ENCODE measurements at regions not wholly inside any gene's neighbourhood (a gene's known extent, or its start where the extent isn't known, plus 50 kb on each side); places are given as distances from the start of the nearest gene placed in this dataset.
A peak's percentile ranks its signal among the peaks of the same experiment; 100 is the strongest.

DNA sequence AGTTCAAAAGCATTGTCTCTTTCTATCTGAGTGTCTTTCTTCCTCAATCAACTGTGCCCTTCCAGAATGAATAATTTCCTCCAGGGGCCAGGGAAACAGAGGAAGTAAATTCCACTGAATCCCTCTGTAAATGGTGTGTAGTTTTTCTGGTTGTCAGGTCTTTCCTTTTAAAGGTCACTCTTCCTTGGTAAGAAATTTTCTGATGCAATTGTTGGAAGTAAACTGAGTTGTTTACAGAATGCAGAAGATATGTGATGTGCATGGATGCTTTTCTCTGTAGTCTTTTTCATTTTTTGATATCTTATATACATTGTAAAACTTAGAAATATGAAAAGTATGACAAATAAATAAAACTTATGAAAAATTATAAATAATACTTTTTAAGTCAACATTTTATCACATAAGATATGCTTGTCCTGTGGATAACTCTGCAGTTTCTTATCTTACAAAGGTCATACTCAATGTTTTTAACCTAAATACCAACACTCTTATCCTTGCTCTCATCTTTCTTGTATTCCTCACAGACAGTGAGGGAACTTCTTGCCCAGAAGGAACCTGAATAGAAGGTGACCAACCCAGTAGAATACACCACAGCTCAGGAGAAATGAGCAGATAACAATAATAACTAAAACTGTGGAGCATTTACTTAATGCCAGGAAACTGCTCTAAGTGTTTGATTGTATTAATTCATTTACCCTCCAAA lies 234.5 kb downstream of the METTL4 start:
- no peak for DNase-seq (ENCODE audit: extremely low read depth, low read depth)
- TF ChIP-seq, protein P1, sequence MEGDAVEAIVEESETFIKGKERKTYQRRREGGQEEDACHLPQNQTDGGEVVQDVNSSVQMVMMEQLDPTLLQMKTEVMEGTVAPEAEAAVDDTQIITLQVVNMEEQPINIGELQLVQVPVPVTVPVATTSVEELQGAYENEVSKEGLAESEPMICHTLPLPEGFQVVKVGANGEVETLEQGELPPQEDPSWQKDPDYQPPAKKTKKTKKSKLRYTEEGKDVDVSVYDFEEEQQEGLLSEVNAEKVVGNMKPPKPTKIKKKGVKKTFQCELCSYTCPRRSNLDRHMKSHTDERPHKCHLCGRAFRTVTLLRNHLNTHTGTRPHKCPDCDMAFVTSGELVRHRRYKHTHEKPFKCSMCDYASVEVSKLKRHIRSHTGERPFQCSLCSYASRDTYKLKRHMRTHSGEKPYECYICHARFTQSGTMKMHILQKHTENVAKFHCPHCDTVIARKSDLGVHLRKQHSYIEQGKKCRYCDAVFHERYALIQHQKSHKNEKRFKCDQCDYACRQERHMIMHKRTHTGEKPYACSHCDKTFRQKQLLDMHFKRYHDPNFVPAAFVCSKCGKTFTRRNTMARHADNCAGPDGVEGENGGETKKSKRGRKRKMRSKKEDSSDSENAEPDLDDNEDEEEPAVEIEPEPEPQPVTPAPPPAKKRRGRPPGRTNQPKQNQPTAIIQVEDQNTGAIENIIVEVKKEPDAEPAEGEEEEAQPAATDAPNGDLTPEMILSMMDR (IDR thresholded peaks at IDR 0.05; ENCODE audit: low read depth, low read length), result no peak

DNA sequence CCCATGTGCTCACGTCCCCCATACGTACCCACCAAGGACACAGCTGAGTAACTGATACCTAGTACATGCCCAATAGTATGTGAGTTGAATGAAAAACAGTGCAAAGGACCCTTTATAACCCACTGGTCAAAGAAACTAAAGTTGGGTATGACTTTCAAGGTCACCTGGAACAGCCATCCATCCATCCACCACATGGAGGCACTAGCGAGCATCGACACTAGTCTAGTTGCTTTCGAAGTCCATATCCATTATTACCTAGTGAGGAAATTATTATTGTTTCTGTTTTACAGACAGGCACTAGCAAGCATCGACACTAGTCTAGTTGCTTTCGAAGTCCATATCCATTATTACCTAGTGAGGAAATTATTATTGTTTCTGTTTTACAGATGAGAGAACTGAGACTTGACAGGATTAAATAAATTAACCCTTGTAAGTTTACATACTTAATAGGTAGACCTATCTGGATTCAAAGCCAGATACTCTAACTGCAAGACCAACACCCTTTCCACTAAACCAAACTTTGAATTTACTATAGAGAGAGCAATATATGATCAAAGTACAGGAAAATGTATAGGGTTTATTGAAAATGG lies 233.7 kb downstream of the METTL4 start:
- TF ChIP-seq, protein P1 (IDR thresholded peaks at IDR 0.05; ENCODE audit: low read depth, low read length), result peak; percentile 19
- DNase-seq (ENCODE audit: extremely low read depth, low read depth), result no peak

DNA sequence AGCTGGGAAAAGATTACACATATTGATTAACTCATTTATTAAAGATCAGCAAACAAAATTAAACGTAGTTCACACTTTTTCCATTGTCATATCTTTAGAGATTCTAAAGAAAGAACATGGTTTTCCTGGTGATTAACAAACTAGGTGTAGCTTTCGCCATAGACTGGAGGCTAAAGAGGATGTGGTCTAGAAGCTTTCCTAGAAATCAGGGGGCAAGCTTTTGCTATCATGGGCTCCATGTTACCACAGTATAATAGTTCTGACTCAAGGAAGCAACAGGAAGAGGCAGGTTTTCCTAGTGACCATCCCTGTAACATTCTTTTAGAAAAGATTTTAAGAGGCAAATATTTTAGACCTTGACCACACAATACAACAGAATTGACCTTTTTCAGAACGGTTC lies 232.7 kb downstream of the METTL4 start:
- TF ChIP-seq, protein P1 (IDR thresholded peaks at IDR 0.05; ENCODE audit: low read depth, low read length), result no peak

DNA sequence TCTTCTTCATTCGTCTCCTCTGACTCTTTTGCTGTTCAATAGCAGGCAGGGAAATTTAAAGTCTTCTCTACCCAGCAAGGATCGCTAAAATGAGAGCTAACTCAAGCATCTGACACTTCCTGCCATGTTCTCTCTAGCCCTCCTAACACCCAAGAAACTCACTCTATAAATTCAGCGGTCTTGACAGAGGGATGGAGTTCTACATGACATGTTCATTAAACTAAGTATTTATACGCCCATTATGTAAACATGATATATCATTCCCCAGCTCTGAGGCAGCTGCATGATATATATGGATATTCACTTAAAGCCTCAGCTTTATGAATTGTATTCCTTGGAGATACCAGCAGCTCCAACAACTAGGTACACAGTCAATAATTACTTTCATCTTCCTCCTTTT lies 231.0 kb downstream of the METTL4 start:
- DNase-seq (ENCODE audit: extremely low read depth, low read depth), result no peak
- TF ChIP-seq, protein P1 (IDR thresholded peaks at IDR 0.05; ENCODE audit: low read depth, low read length), result no peak

More for the DNA sequence above, 232.7 kb downstream of the METTL4 start:
- DNase-seq (ENCODE audit: extremely low read depth, low read depth), result no peak

DNA sequence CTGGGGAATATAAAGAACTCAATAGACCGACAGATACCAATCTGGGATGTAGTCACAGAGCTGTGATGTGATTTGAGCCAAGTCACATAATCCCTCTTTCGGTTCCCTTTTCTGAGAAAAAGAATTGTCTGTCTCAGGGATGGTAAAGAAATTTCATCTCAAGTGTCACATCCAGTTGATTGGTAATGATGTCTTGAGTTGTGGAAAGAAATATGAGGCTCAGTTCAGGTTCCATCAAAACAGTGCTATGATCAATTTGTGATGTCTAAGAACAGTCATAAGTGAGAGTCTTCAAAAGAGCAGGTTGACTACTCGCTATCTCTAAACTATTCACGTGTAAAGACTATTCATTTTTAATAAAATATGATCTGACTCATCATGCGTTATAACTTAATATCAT lies 223.3 kb downstream of the METTL4 start:
- no peak for DNase-seq (ENCODE audit: extremely low read depth, low read depth)
- TF ChIP-seq, protein P1 (IDR thresholded peaks at IDR 0.05; ENCODE audit: low read depth, low read length), result no peak

DNA sequence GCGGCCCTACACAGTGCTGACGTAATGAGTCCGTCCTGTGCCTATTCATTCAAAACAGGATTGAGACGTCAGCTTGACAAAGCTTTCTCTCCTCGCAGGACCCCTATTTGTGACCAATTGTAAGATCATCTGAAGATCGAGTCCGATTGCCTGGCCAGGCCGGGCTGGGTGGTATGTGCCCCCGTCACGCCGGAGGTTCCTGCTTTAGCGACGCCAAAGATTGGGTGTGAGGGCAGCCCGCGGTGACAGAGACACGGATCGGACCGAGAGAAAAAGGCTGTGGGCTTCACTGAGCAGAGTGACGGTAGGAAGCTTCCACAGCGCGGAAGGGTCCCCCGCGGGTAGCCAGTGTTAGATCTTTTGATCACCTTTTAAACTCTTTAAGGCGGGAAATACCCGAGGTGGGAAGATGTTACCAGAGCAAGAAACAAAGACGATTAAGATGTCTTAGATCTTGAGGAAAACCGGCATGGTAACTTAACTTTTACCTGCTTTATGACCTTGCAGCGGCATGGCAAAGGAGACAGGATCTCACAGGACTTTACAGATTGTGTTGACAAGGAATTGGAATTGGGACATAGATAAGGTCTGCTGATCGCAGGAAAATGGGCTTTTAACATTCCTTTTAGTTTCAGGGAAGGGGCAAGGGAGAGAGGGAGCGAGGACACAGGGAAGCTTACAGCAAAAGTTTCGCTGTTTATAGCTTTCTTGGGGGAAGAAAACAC lies 220.0 kb downstream of the METTL4 start:
- DNase-seq (ENCODE audit: extremely low read depth, low read depth), result no peak
- TF ChIP-seq, protein P1 (IDR thresholded peaks at IDR 0.05; ENCODE audit: low read depth, low read length), result no peak

DNA sequence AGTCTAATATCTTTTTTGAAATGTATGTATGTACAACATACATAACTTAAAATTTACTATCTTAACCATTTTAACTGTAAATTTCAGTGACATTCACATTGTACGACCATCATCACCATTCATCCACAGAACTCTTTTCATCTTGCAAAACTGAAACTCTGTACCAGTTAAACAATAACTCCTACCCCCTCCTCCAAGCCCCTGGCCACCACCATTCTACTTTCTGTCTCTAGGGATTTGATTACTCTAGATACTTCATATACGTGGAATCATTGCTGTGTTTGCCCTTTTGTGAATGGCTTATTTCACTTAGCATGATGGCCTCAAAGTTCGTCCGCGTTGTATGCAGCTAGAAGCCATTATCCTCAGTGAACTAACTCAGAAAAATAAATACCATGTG lies 217.0 kb downstream of the METTL4 start:
- TF ChIP-seq, protein P1 (IDR thresholded peaks at IDR 0.05; ENCODE audit: low read depth, low read length), result no peak
- DNase-seq (ENCODE audit: extremely low read depth, low read depth), result no peak

Measured in AG09319 (cell line).